Pancreas (tissue), 10 donors: ENCODE measurements at regions not wholly inside any gene's neighbourhood (a gene's known extent, or its start where the extent isn't known, plus 50 kb on each side); places are given as distances from the start of the nearest gene placed in this dataset.
A peak's percentile ranks its signal among the peaks of the same experiment; 100 is the strongest.

Experiments
- ATAC-seq, 4 donors: fragments of 200-7000 bp; cut with Tn5 transposase; one replicate each; pipeline versions ENCODE4 v1.8.0 to v1.9.1; 2020; ENCODE audit warnings: mild to moderate bottlenecking in 4 of 4, moderate library complexity in 4 of 4
- DNase-seq, 6 donors: peaks; one replicate each; pipeline ENCODE4 v3.0.0-alpha.2; 2020
- FAIRE-seq: peaks from 2 replicates; lab custom pipeline; 2012; peaks lifted over from hg19 to GRCh38; lab: Jason Lieb, UNC
- H3K27ac ChIP-seq, 4 donors: fragments of 200-600 bp; sonication (generic); 1 replicate in 3 of 4; 2 replicates in 1 of 4; pipeline versions ENCODE4 v1.5.0 to v1.8.0; 2020
- H3K27me3 ChIP-seq, 4 donors: fragments of 200-600 bp; one replicate each; pipeline ENCODE4 v1.8.0; 2021
- H3K36me3 ChIP-seq, 3 donors: fragments of 200-600 bp; sonication (generic) in 1 of 3; one replicate each; pipeline versions ENCODE4 v1.5.0 to v1.8.0; 2020 to 2021
- H3K4me1 ChIP-seq, 3 donors: fragments of 200-600 bp; one replicate each; pipeline ENCODE4 v1.8.0; 2021
- H3K4me3 ChIP-seq, 4 donors: fragments of 200-600 bp; sonication (generic) in 2 of 4; one replicate each; pipeline versions ENCODE4 v1.5.0 to v1.8.0; 2020 to 2021
- H3K9me3 ChIP-seq, 4 donors: fragments of 200-600 bp; one replicate each; pipeline ENCODE4 v1.8.0; 2021
- CTCF ChIP-seq, 4 donors: fragments of 200-600 bp; sonication (generic) in 3 of 4; IDR thresholded peaks; one replicate each; pipeline versions ENCODE4 v1.5.0 to v1.8.0; 2021; ENCODE audit warnings: antibody characterized with exemption in 4 of 4
- WGBS, 2 donors: extraction: QIAGEN DNeasy Blood & Tissue Kit; methylation state at CpG; one replicate each; pipeline ENCODE4 v1.1.7; 2013; 5-methylcytosine and 5-hydroxymethylcytosine counted together
- intact Hi-C, 3 donors: fragments of 100-400 bp; cut with DNase I; formaldehyde crosslinking; loops; one replicate each; pipeline versions ENCODE4 v1.11.1 to v1.14.2; 2022
- donor health status: healthy with polysubstance abuse.
- donor health status: DM: no; HTN: no; CAD: no; lungs with moderate emphysema.
- donor health status: DM: no; HTN: no; CAD: no.
- donor health status: control.
- donor health status: control.
- donor health status: Bipolar disorder and iron deficiency.
- donor health status: DM: yes; HTN: yes; CAD: no.
- donor health status: DM: no; HTN: no; CAD: no.
- donor health status: DM: no; HTN: no; CAD: no.
- donor health status: DM: yes; HTN: yes; CAD: no.

- ATAC-seq: peak in 1 of 4 donors; percentile 21
- intact Hi-C loops: no loop called here
- TF ChIP-seq CTCF (IDR thresholded peaks at IDR 0.05): no peak
- Histone ChIP-seq H3K27me3 (no peaks in the 10 kb centered on the region), H3K27ac (no peak overlapping the region), H3K9me3 (no peaks in the 10 kb centered on the region), H3K4me3 (no peak overlapping the region), H3K4me1 (no peaks in the 10 kb centered on the region), H3K36me3 (no peaks in the 10 kb centered on the region)
- WGBS, 2 donors: 77 to 84% methylated on average over 2 of the region's 2 CpGs
- no peak for FAIRE-seq
- DNase-seq: no peak
Observed at GRCh38 chr6:111970426-111970825, 83.5 kb upstream of the CCN6 start.

DNA sequence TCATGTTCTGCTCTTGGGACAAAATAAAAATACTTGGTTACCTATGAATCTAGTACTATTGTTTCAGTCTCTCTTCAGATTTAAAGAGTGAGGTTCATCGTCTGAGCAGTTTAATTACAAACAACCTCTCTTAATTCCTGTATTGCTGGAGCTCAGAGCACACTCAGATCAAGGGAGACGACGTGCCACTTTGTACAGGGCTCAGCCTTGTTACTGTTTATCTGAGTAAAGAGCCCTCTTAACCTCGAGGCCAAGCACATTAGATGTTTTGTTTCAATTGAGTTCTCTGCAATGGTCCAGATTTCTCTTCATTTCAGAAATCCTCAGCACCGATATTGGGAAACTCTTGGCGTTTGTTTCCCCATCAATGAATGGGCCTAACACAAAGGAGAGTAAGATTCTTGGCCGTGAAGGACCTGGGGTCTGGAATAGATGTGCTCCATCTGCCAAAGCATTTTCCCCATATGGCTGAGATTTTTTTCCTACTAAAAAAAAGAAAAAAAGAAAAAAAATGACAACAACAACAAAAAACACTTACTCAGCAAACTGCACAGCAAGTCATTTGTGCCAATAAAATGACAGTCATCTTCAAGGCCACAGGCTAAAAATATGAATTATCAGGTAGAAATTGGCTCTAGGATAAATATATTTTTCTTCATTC lies 82.6 kb upstream of the CCN6 start:
- no peak overlapping the region for H3K4me3 ChIP-seq
- ATAC-seq: no peak
- no peak for FAIRE-seq
- TF ChIP-seq CTCF (IDR thresholded peaks at IDR 0.05): no peak
- H3K4me1 ChIP-seq: no peaks in the 10 kb centered on the region
- H3K9me3 ChIP-seq: no peaks in the 10 kb centered on the region
- no peak overlapping the region for H3K27ac ChIP-seq
- WGBS, 2 donors: 80 to 83% methylated on average over 7 of the region's 7 CpGs
- no peaks in the 10 kb centered on the region for H3K36me3 ChIP-seq
- no peak for DNase-seq
- intact Hi-C loops: no loop called here
- no peaks in the 10 kb centered on the region for H3K27me3 ChIP-seq

- Histone ChIP-seq H3K27ac (no peak overlapping the region), H3K4me1 (no peaks in the 10 kb centered on the region), H3K4me3 (no peak overlapping the region), H3K36me3 (no peaks in the 10 kb centered on the region), H3K9me3 (no peaks in the 10 kb centered on the region), H3K27me3 (no peaks in the 10 kb centered on the region)
- peak in 1 of 4 donors; percentile 10 for ATAC-seq
- DNase-seq: no peak
- no peak for FAIRE-seq
- intact Hi-C loops: no loop called here
- no peak for TF ChIP-seq CTCF (IDR thresholded peaks at IDR 0.05)
- 94% methylated on average over 5 of the region's 5 CpGs for WGBS, 2 donors
Observed at GRCh38 chr6:111971866-111972532, 81.9 kb upstream of the CCN6 start.

- no peak for TF ChIP-seq CTCF (IDR thresholded peaks at IDR 0.05)
- H3K4me3 ChIP-seq: no peak overlapping the region
- FAIRE-seq (no peak), DNase-seq (no peak), ATAC-seq (peak in 2 of 4 donors; percentile 17 to 20)
- intact Hi-C loops: no loop called here
- H3K4me1 ChIP-seq: no peaks in the 10 kb centered on the region
- H3K9me3 ChIP-seq: no peaks in the 10 kb centered on the region
- WGBS, 2 donors: 93 to 94% methylated on average over 5 of the region's 5 CpGs
- H3K27ac ChIP-seq: peak overlapping the region in 2 of 4 donors; percentile 6 to 35
- H3K27me3 ChIP-seq: no peaks in the 10 kb centered on the region
- no peaks in the 10 kb centered on the region for H3K36me3 ChIP-seq
Observed at GRCh38 chr6:111972745-111973117, 81.2 kb upstream of the CCN6 start.
